GM12874 (cell line): ENCODE measurements at regions not wholly inside any gene's neighbourhood (a gene's known extent, or its start where the extent isn't known, plus 50 kb on each side); places are given as distances from the start of the nearest gene placed in this dataset.

Experiments used
- CTCF ChIP-seq: IDR thresholded peaks from 2 replicates; pipeline ENCODE4 v1.5.1; 2011; ENCODE audit warnings: low read depth, mild to moderate bottlenecking, control low read depth, low read length, moderate library complexity; ENCODE audit not compliant: insufficient read depth

GRCh38 chr18:42533009-42533575, 578.1 kb downstream of the PIK3C3 start:
- no peak for TF ChIP-seq CTCF

- no peak for TF ChIP-seq CTCF
Measured at GRCh38 chr18:42533616-42534015, 578.6 kb downstream of the PIK3C3 start.

- no peak for TF ChIP-seq CTCF
Measured at GRCh38 chr18:42534313-42534712, 579.3 kb downstream of the PIK3C3 start.

GRCh38 chr18:42536442-42536841, 579.0 kb downstream of the RIT2 start:
- TF ChIP-seq CTCF = no peak

GRCh38 chr18:42537291-42537690, 578.2 kb downstream of the RIT2 start:
- no peak for TF ChIP-seq CTCF

GRCh38 chr18:42544901-42545300, 570.6 kb downstream of the RIT2 start:
- no peak for TF ChIP-seq CTCF

- TF ChIP-seq CTCF = no peak
Measured at GRCh38 chr18:42545825-42546224, 569.7 kb downstream of the RIT2 start.

- no peak for TF ChIP-seq CTCF
Measured at GRCh38 chr18:42548493-42548892, 567.0 kb downstream of the RIT2 start.
